ENCODE measurements at regions not wholly inside any gene's neighbourhood (a gene's known extent, or its start where the extent isn't known, plus 50 kb on each side); places are given as distances from the start of the nearest gene placed in this dataset.

DNA sequence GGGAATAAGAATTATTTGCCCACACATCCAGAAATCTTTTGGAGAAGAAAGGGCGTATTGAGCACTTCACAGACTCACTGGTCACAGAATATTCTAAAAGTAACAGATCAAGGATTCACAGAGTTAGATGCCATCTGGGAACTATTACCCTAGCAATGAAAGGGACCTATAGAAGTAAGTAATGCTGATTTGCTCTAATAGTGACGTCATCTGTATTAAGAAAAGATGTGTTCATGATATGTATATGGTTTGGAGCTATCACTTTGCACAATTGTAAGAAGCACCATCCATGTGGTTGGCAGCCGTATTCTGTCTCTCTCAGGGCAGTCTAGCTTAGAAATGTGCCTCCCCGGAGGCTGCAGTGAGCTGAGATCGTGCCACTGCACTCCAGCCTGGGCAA is 52.8 kb upstream of the SV2C start:
- no peak overlapping the region for H3K27ac Mint-ChIP-seq
- no peaks in the 10 kb centered on the region for H3K36me3 Mint-ChIP-seq (ENCODE audit: low read depth)
- H3K9me3 Mint-ChIP-seq: peaks cover 2% of the 10 kb centered on the region

DNA sequence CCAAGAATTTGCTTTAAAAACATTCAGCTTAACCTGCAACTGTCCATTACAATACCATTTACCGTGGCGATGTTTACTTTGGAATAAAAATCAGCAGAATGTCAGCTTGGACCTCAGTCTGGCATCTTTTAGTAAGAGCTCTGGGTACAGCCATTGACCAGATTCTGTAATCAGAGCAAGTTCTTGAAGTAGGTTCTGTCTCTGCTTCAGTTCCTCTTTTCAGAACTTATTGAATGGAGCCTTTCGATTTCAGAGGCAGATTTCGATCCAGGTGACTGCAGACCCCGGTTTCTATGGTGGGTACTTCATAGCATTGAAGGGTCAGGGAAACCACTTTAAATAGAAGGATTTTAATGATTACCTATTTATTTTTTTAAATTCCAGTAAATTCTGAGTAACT is 53.4 kb upstream of the SV2C start:
- Mint-ChIP-seq H3K27ac (no peak overlapping the region), H3K36me3 (ENCODE audit: low read depth) (no peaks in the 10 kb centered on the region), H3K4me3 (no peak overlapping the region), H3K4me1 (no peaks in the 10 kb centered on the region), H3K27me3 (ENCODE audit: low read depth) (peaks cover 7% of the 10 kb centered on the region), H3K9me3 (no peaks in the 10 kb centered on the region)
- TF ChIP-seq CTCF (IDR thresholded peaks at IDR 0.05; ENCODE audit: unreplicated experiment in 3 of 3): no peak

More for the DNA sequence above, 52.8 kb upstream of the SV2C start:
- no peaks in the 10 kb centered on the region for H3K4me1 Mint-ChIP-seq
- no peak overlapping the region for H3K4me3 Mint-ChIP-seq
- TF ChIP-seq CTCF (IDR thresholded peaks at IDR 0.05; ENCODE audit: unreplicated experiment in 3 of 3): no peak
- H3K27me3 Mint-ChIP-seq (ENCODE audit: low read depth): peaks cover 4% of the 10 kb centered on the region

DNA sequence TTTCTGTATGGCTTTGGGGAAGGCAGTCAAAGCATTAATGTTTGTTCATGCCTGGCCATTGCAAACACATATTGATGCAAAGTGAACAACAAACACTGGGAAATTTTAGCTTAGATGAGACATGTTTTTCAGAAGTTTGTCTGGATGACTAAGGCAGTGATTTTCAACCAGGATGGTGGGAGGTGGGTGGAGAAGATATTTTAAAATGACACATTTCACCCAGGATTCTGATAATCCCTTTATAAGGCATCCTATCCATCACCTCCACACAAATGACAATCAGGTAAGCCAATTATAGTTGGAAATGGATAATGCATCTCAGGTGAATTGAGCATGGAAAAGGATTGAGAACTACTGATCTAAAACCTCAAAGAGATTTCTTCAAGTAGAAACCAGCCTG is 57.4 kb upstream of the SV2C start:
- Mint-ChIP-seq H3K4me1 (no peaks in the 10 kb centered on the region), H3K9me3 (no peaks in the 10 kb centered on the region), H3K27ac (no peak overlapping the region), H3K36me3 (ENCODE audit: low read depth) (no peaks in the 10 kb centered on the region), H3K4me3 (no peak overlapping the region), H3K27me3 (ENCODE audit: low read depth) (peaks cover 9% of the 10 kb centered on the region)
- no peak for TF ChIP-seq CTCF (IDR thresholded peaks at IDR 0.05; ENCODE audit: unreplicated experiment in 3 of 3)

DNA sequence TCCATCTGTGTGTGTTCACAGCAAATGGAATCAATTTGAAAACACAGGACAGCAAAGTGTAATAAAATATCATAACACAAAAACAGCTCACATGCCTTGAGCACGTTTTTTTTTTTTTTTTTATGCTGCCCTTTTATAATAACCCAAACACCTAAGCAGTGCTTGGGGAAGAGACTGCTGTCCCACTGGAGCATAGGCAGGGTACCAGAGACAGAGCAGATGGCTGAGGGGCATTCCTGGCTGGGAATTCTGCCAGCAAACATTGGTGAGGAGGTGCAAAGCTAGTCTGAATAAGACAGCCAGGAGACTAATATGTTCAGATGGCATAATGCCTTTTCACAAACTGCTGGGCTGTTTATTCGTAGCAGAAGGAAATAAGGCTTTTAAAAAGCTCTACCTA is 58.1 kb upstream of the SV2C start:
- Mint-ChIP-seq H3K27me3 (ENCODE audit: low read depth) (peaks cover 9% of the 10 kb centered on the region), H3K4me3 (no peak overlapping the region), H3K4me1 (no peaks in the 10 kb centered on the region), H3K9me3 (no peaks in the 10 kb centered on the region), H3K27ac (no peak overlapping the region), H3K36me3 (ENCODE audit: low read depth) (no peaks in the 10 kb centered on the region)
- TF ChIP-seq CTCF (IDR thresholded peaks at IDR 0.05; ENCODE audit: unreplicated experiment in 3 of 3): no peak

DNA sequence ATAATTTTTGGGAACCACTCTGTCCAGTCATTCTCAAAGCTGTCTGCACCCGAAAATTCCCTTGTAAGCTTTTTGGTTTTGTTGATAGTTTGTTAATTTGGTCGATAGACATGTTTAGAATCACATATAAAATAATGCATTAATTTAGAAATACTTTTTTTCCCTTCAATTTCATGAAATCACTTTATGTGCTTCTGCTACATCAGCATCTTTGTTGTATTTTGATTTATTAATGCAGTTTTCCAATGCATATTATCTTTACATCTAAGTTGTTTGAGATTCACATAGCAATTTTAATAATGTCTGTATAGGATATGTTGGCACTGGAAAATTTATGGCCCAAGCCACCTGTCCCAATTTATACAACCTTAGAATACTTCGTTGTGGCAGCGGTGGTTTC is 60.6 kb upstream of the SV2C start:
- no peaks in the 10 kb centered on the region for H3K9me3 Mint-ChIP-seq
- H3K4me1 Mint-ChIP-seq: no peaks in the 10 kb centered on the region
- TF ChIP-seq CTCF (IDR thresholded peaks at IDR 0.05; ENCODE audit: unreplicated experiment in 3 of 3): no peak
- H3K27ac Mint-ChIP-seq: no peak overlapping the region
- H3K36me3 Mint-ChIP-seq (ENCODE audit: low read depth): no peaks in the 10 kb centered on the region
- H3K27me3 Mint-ChIP-seq (ENCODE audit: low read depth): peaks cover 9% of the 10 kb centered on the region
- no peak overlapping the region for H3K4me3 Mint-ChIP-seq

- Mint-ChIP-seq H3K9me3 (no peaks in the 10 kb centered on the region), H3K27me3 (ENCODE audit: low read depth) (peaks cover 9% of the 10 kb centered on the region), H3K27ac (no peak overlapping the region), H3K36me3 (ENCODE audit: low read depth) (no peaks in the 10 kb centered on the region), H3K4me3 (no peak overlapping the region), H3K4me1 (no peaks in the 10 kb centered on the region)
- TF ChIP-seq CTCF (IDR thresholded peaks at IDR 0.05; ENCODE audit: unreplicated experiment in 3 of 3): no peak
These were observed 61.1 kb upstream of the SV2C start for GRCh38 chr5:76021936-76022584.
